Gastrocnemius medialis (tissue), 4 donors: ENCODE measurements at regions not wholly inside any gene's neighbourhood (a gene's known extent, or its start where the extent isn't known, plus 50 kb on each side); places are given as distances from the start of the nearest gene placed in this dataset.

Source experiments
- ATAC-seq, 2 donors: fragments of 150-250 bp; one replicate each; pipeline ENCODE4 v1.9.1; 2016
- DNase-seq, 2 donors: peaks; one replicate each; pipeline ENCODE4 v3.0.0-alpha.2; 2019
- H3K27ac ChIP-seq, 4 donors: fragments of 200-600 bp; sonication (generic); 1 replicate in 1 of 4; 2 replicates in 3 of 4; pipeline ENCODE4 v1.5.1; 2016 to 2018; ENCODE audit warnings: mild to moderate bottlenecking in 2 of 4, moderate library complexity in 1 of 4
- H3K27me3 ChIP-seq, 3 donors: fragments of 200-600 bp; sonication (generic) in 2 of 3; 1 replicate in 1 of 3; 2 replicates in 2 of 3; pipeline versions ENCODE4 v1.5.1 to v1.6.0; 2016 to 2019; ENCODE audit warnings: mild to moderate bottlenecking in 1 of 3, moderate library complexity in 1 of 3
- H3K36me3 ChIP-seq, 2 donors: fragments of 200-600 bp; sonication (generic) in 1 of 2; one replicate each; pipeline ENCODE4 v1.5.1; 2017 to 2018
- H3K4me1 ChIP-seq, 2 donors: fragments of 200-600 bp; sonication (generic) in 1 of 2; one replicate each; pipeline ENCODE4 v1.5.1; 2016 to 2017; ENCODE audit warnings: mild to moderate bottlenecking in 2 of 2
- H3K4me3 ChIP-seq, 4 donors: fragments of 200-600 bp; sonication (generic) in 3 of 4; 1 replicate in 1 of 4; 2 replicates in 3 of 4; pipeline ENCODE4 v1.5.1; 2016 to 2019; ENCODE audit warnings: mild to moderate bottlenecking in 2 of 4
- H3K9me3 ChIP-seq, 3 donors: fragments of 200-600 bp; sonication (generic) in 2 of 3; 1 replicate in 1 of 3; 2 replicates in 2 of 3; pipeline ENCODE4 v1.5.1; 2016 to 2019
- CTCF ChIP-seq, 5 experiments: fragments of 450-650 bp in 3 of 5; fragments of 200-600 bp in 2 of 5; sonication (generic) in 2 of 5; IDR thresholded peaks in 4 of 5; conservative IDR thresholded peaks in 1 of 5; 1 replicate in 4 of 5; 2 replicates in 1 of 5; pipeline ENCODE4 v1.5.1; 2016 to 2019; ENCODE audit warnings: antibody characterized with exemption in 5 of 5, mild to moderate bottlenecking in 3 of 5, moderate library complexity in 3 of 5
- POLR2A ChIP-seq, 2 donors: fragments of 450-650 bp; IDR thresholded peaks; one replicate each; pipeline ENCODE4 v1.6.1; 2017; ENCODE audit warnings: antibody characterized with exemption in 2 of 2, mild to moderate bottlenecking in 2 of 2, moderate library complexity in 2 of 2
- in situ Hi-C, 4 donors: fragments of 200-750 bp; cut with MboI; loops; one replicate each; pipeline versions ENCODE4 v1.15.0 to v1.8.0; 2017; ENCODE audit warnings: low sequenced_read_pairs in 4 of 4
- intact Hi-C: fragments of 100-400 bp; cut with DNase I; formaldehyde crosslinking; loops from one replicate; pipeline ENCODE4 v1.15.1; 2023; ENCODE audit warnings: low total_unique reads

DNA sequence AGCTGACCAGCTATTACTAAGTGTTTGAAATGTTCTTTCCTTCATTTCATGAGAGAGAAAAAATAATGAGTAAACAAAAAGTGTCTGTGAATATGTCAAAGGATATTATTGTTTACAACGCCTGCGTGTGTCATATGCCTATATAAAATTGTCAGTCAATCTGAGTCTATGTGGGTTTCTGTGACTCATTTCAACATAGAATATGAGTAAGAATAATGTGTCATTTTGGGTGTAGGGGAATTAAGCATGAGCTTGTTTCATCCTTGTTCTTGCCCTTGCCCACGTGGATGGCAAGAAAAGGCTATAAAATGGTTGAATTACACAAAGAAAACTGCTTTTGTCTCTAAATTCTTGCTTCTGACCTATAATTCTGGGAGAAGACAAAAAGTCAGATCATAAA, 466.0 kb downstream of the PTH2R start:
- intact Hi-C loops (no loop called here), in situ Hi-C loops (no loop called here)
- ATAC-seq (no peak), DNase-seq (no peak)
- Histone ChIP-seq H3K4me3 (no peak overlapping the region), H3K27me3 (no peaks in the 10 kb centered on the region), H3K36me3 (no peaks in the 10 kb centered on the region), H3K27ac (no peak overlapping the region), H3K9me3 (no peaks in the 10 kb centered on the region), H3K4me1 (no peaks in the 10 kb centered on the region)
- TF ChIP-seq POLR2A (IDR thresholded peaks at IDR 0.05) (no peak), CTCF (IDR thresholded peaks at IDR 0.05 in 4 of 5, conservative IDR thresholded peaks at IDR 0.05 in 1 of 5) (no peak)

- Histone ChIP-seq H3K27me3 (no peaks in the 10 kb centered on the region), H3K9me3 (no peaks in the 10 kb centered on the region), H3K27ac (no peak overlapping the region), H3K4me1 (no peaks in the 10 kb centered on the region), H3K4me3 (no peak overlapping the region), H3K36me3 (no peaks in the 10 kb centered on the region)
- DNase-seq, result no peak
- in situ Hi-C loops, result no loop called here
- ATAC-seq, result no peak
- TF ChIP-seq CTCF (IDR thresholded peaks at IDR 0.05 in 4 of 5, conservative IDR thresholded peaks at IDR 0.05 in 1 of 5) (no peak), POLR2A (IDR thresholded peaks at IDR 0.05) (no peak)
- intact Hi-C loops, result no loop called here
These were observed 473.1 kb downstream of the PTH2R start for GRCh38 chr2:208879666-208880065.

GRCh38 chr2:208880171-208880570, 473.6 kb downstream of the PTH2R start:
- ATAC-seq (no peak), DNase-seq (no peak)
- Histone ChIP-seq H3K9me3 (no peaks in the 10 kb centered on the region), H3K4me1 (no peaks in the 10 kb centered on the region), H3K27ac (no peak overlapping the region), H3K27me3 (no peaks in the 10 kb centered on the region), H3K36me3 (no peaks in the 10 kb centered on the region), H3K4me3 (no peak overlapping the region)
- TF ChIP-seq POLR2A (IDR thresholded peaks at IDR 0.05) (no peak), CTCF (IDR thresholded peaks at IDR 0.05 in 4 of 5, conservative IDR thresholded peaks at IDR 0.05 in 1 of 5) (no peak)
- in situ Hi-C loops (no loop called here), intact Hi-C loops (no loop called here)

GRCh38 chr2:208890486-208890885, 483.9 kb downstream of the PTH2R start:
- no peak for ATAC-seq
- Histone ChIP-seq H3K36me3 (no peaks in the 10 kb centered on the region), H3K9me3 (no peaks in the 10 kb centered on the region), H3K4me3 (no peak overlapping the region), H3K4me1 (no peaks in the 10 kb centered on the region), H3K27me3 (no peaks in the 10 kb centered on the region), H3K27ac (no peak overlapping the region)
- in situ Hi-C loops, result no loop called here
- no peak for DNase-seq
- TF ChIP-seq POLR2A (IDR thresholded peaks at IDR 0.05), result no peak
- TF ChIP-seq CTCF (IDR thresholded peaks at IDR 0.05 in 4 of 5, conservative IDR thresholded peaks at IDR 0.05 in 1 of 5), result no peak
- intact Hi-C loops, result no loop called here

GRCh38 chr2:208892203-208892602, 485.6 kb downstream of the PTH2R start:
- H3K4me1 ChIP-seq, result no peaks in the 10 kb centered on the region
- DNase-seq (no peak), ATAC-seq (no peak)
- in situ Hi-C loops (no loop called here), intact Hi-C loops (no loop called here)
- TF ChIP-seq POLR2A (IDR thresholded peaks at IDR 0.05) (no peak), CTCF (IDR thresholded peaks at IDR 0.05 in 4 of 5, conservative IDR thresholded peaks at IDR 0.05 in 1 of 5) (no peak)
- no peaks in the 10 kb centered on the region for H3K36me3 ChIP-seq
- H3K27me3 ChIP-seq, result no peaks in the 10 kb centered on the region
- H3K4me3 ChIP-seq, result no peak overlapping the region
- H3K9me3 ChIP-seq, result no peaks in the 10 kb centered on the region
- no peak overlapping the region for H3K27ac ChIP-seq
